DOHH2 (cell line): ENCODE measurements at regions not wholly inside any gene's neighbourhood (a gene's known extent, or its start where the extent isn't known, plus 50 kb on each side); places are given as distances from the start of the nearest gene placed in this dataset.

ENCODE experiments used
- CTCF ChIP-seq: fragments of 200-600 bp; sonication (generic); IDR thresholded peaks from one replicate; pipeline ENCODE4 v1.5.1; 2014; ENCODE audit warnings: antibody characterized with exemption, mild to moderate bottlenecking, low read depth, low read length; ENCODE audit not compliant: poor library complexity, severe bottlenecking
- EZH2phosphoT487 ChIP-seq: fragments of 200-600 bp; sonication (generic); IDR thresholded peaks from 2 replicates; pipeline ENCODE4 v1.6.1; 2017; ENCODE audit warnings: borderline replicate concordance, mild to moderate bottlenecking, antibody characterized with exemption, low read length, moderate library complexity, mixed read lengths

GRCh38 chr11:95490625-95491024 lies 259.6 kb upstream of the SESN3 start:
- no peak for TF ChIP-seq CTCF
- TF ChIP-seq EZH2phosphoT487: no peak
